ENCODE measurements at regions not wholly inside any gene's neighbourhood (a gene's known extent, or its start where the extent isn't known, plus 50 kb on each side); places are given as distances from the start of the nearest gene placed in this dataset.

GRCh38 chr7:96792115-96792514 is 82.5 kb upstream of the SEM1 start:
- Histone ChIP-seq H3K4me2 (no peak overlapping the region), H3K79me2 (no peaks in the 10 kb centered on the region), H3K4me1 (ENCODE audit: insufficient read depth) (no peaks in the 10 kb centered on the region), H2AFZ (no peak overlapping the region), H3K9me3 (ENCODE audit: low read depth) (no peaks in the 10 kb centered on the region), H3K9me2 (replicated peaks; ENCODE audit: insufficient read depth) (no peaks in the 10 kb centered on the region), H3K27me3 (no peaks in the 10 kb centered on the region), H4K20me1 (ENCODE audit: insufficient read depth, poor library complexity, severe bottlenecking) (no peaks in the 10 kb centered on the region), H3K4me3 (no peak overlapping the region), H3K36me3 (replicated peaks; ENCODE audit: insufficient read depth, low read depth) (no peaks in the 10 kb centered on the region), H3K27ac (no peak overlapping the region)
- no peak for DNase-seq (ENCODE audit: low spot score)
- no peak for TF ChIP-seq EZH2phosphoT487 (IDR thresholded peaks at IDR 0.05; ENCODE audit: low read depth, severe bottlenecking, unreplicated experiment)
- TF ChIP-seq CTCF (IDR thresholded peaks at IDR 0.05; ENCODE audit: poor library complexity) = no peak
- no peak for TF ChIP-seq EZH2 (IDR thresholded peaks at IDR 0.05; ENCODE audit: borderline replicate concordance)
- 90% methylated on average over 2 of the region's 2 CpGs for WGBS (ENCODE audit: low lambda C conversion rate, missing lambda C conversion rate)

GRCh38 chr7:96794063-96794462 is 84.4 kb upstream of the SEM1 start:
- Histone ChIP-seq H3K79me2 (no peaks in the 10 kb centered on the region), H2AFZ (no peak overlapping the region), H3K4me3 (no peak overlapping the region), H3K4me2 (no peak overlapping the region), H3K36me3 (replicated peaks; ENCODE audit: insufficient read depth, low read depth) (no peaks in the 10 kb centered on the region), H3K4me1 (ENCODE audit: insufficient read depth) (no peaks in the 10 kb centered on the region), H3K9me2 (replicated peaks; ENCODE audit: insufficient read depth) (no peaks in the 10 kb centered on the region), H3K27ac (no peak overlapping the region), H3K27me3 (no peaks in the 10 kb centered on the region), H3K9me3 (ENCODE audit: low read depth) (no peaks in the 10 kb centered on the region), H4K20me1 (ENCODE audit: insufficient read depth, poor library complexity, severe bottlenecking) (no peaks in the 10 kb centered on the region)
- TF ChIP-seq CTCF (IDR thresholded peaks at IDR 0.05; ENCODE audit: poor library complexity) (no peak), EZH2 (IDR thresholded peaks at IDR 0.05; ENCODE audit: borderline replicate concordance) (no peak), EZH2phosphoT487 (IDR thresholded peaks at IDR 0.05; ENCODE audit: low read depth, severe bottlenecking, unreplicated experiment) (no peak)
- no peak for DNase-seq (ENCODE audit: low spot score)
- 82% methylated on average over 2 of the region's 2 CpGs for WGBS (ENCODE audit: low lambda C conversion rate, missing lambda C conversion rate)

GRCh38 chr7:96800122-96800521 is 90.5 kb upstream of the SEM1 start:
- no peaks in the 10 kb centered on the region for H3K4me1 ChIP-seq (ENCODE audit: insufficient read depth)
- no peaks in the 10 kb centered on the region for H4K20me1 ChIP-seq (ENCODE audit: insufficient read depth, poor library complexity, severe bottlenecking)
- no peak overlapping the region for H3K4me3 ChIP-seq
- no peak overlapping the region for H2AFZ ChIP-seq
- 91% methylated on average over 3 of the region's 3 CpGs for WGBS (ENCODE audit: low lambda C conversion rate, missing lambda C conversion rate)
- H3K27ac ChIP-seq = no peak overlapping the region
- H3K79me2 ChIP-seq = no peaks in the 10 kb centered on the region
- H3K4me2 ChIP-seq = no peak overlapping the region
- H3K9me2 ChIP-seq (replicated peaks; ENCODE audit: insufficient read depth) = no peaks in the 10 kb centered on the region
- no peaks in the 10 kb centered on the region for H3K36me3 ChIP-seq (replicated peaks; ENCODE audit: insufficient read depth, low read depth)
- H3K9me3 ChIP-seq (ENCODE audit: low read depth) = no peaks in the 10 kb centered on the region
- DNase-seq (ENCODE audit: low spot score) = no peak
- H3K27me3 ChIP-seq = peaks cover 3% of the 10 kb centered on the region
- no peak for TF ChIP-seq CTCF (IDR thresholded peaks at IDR 0.05; ENCODE audit: poor library complexity)
- no peak for TF ChIP-seq EZH2phosphoT487 (IDR thresholded peaks at IDR 0.05; ENCODE audit: low read depth, severe bottlenecking, unreplicated experiment)
- no peak for TF ChIP-seq EZH2 (IDR thresholded peaks at IDR 0.05; ENCODE audit: borderline replicate concordance)

- Histone ChIP-seq H3K4me1 (ENCODE audit: insufficient read depth) (no peaks in the 10 kb centered on the region), H2AFZ (no peak overlapping the region), H3K36me3 (replicated peaks; ENCODE audit: insufficient read depth, low read depth) (no peaks in the 10 kb centered on the region), H3K27ac (no peak overlapping the region), H3K4me3 (no peak overlapping the region), H3K9me3 (ENCODE audit: low read depth) (no peaks in the 10 kb centered on the region), H3K27me3 (peaks cover 3% of the 10 kb centered on the region), H3K79me2 (no peaks in the 10 kb centered on the region), H3K9me2 (replicated peaks; ENCODE audit: insufficient read depth) (no peaks in the 10 kb centered on the region), H3K4me2 (no peak overlapping the region), H4K20me1 (ENCODE audit: insufficient read depth, poor library complexity, severe bottlenecking) (no peaks in the 10 kb centered on the region)
- TF ChIP-seq EZH2 (IDR thresholded peaks at IDR 0.05; ENCODE audit: borderline replicate concordance) = no peak
- TF ChIP-seq CTCF (IDR thresholded peaks at IDR 0.05; ENCODE audit: poor library complexity) = no peak
- no peak for TF ChIP-seq EZH2phosphoT487 (IDR thresholded peaks at IDR 0.05; ENCODE audit: low read depth, severe bottlenecking, unreplicated experiment)
- WGBS (ENCODE audit: low lambda C conversion rate, missing lambda C conversion rate) = 60% methylated on average over 2 of the region's 2 CpGs
- DNase-seq (ENCODE audit: low spot score) = no peak
Observed at GRCh38 chr7:96800824-96801223, 91.2 kb upstream of the SEM1 start.

All from hepatocyte (in vitro differentiated cells).